ENCODE measurements at regions not wholly inside any gene's neighbourhood (a gene's known extent, or its start where the extent isn't known, plus 50 kb on each side); places are given as distances from the start of the nearest gene placed in this dataset.

DNA sequence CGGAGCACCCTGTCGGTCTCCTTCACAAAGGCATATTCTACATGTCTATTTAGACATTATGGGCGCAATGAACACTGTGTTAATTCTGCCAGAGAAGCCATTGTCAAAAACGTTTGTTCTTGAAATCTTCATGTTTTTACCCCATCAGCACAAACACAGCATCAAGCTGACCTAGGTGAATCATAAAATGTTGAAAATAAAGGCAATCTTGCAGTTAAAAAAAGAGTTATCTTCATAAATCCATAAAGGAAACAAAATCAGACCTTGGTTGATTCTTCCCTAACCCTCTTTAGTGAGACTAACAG, 154.9 kb downstream of the DIO2 start:
- Histone ChIP-seq H3K27me3 (no peaks in the 10 kb centered on the region), H3K36me3 (no peaks in the 10 kb centered on the region), H3K9me3 (no peaks in the 10 kb centered on the region), H3K4me3 (no peak overlapping the region), H3K27ac (no peak overlapping the region), H3K4me1 (no peaks in the 10 kb centered on the region)
- no peak for DNase-seq
- TF ChIP-seq POLR2A (IDR thresholded peaks at IDR 0.05) = no peak
- TF ChIP-seq CTCF (IDR thresholded peaks at IDR 0.05) = no peak

GRCh38 chr14:80055667-80056496, 155.4 kb downstream of the DIO2 start:
- TF ChIP-seq CTCF (IDR thresholded peaks at IDR 0.05) = peak in 4 of 6 experiments; percentile 30 to 62 (median 49)
- TF ChIP-seq POLR2A (IDR thresholded peaks at IDR 0.05) = no peak
- no peaks in the 10 kb centered on the region for H3K36me3 ChIP-seq
- H3K27me3 ChIP-seq = no peaks in the 10 kb centered on the region

DNA sequence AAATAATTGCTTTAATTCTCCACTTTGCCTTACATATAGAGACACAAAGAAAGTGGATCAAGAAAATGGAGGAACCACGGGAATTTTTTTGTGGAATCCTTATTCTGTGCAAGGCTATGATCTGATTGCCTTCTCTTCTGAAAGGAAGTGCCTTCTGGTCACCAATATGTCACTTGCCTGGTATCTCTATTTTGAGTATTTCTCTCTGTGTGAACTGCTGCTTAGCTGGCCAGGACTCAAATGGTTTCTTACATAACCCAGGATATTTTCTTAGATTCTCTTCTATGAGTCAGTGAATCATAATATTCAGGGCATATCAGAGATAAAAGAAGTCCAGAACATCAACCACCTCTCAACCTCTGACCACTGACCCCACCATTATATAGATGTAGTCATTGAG, 156.1 kb downstream of the DIO2 start:
- Histone ChIP-seq H3K27ac (no peak overlapping the region), H3K9me3 (no peaks in the 10 kb centered on the region), H3K4me3 (no peak overlapping the region), H3K27me3 (no peaks in the 10 kb centered on the region), H3K4me1 (no peaks in the 10 kb centered on the region), H3K36me3 (no peaks in the 10 kb centered on the region)
- no peak for DNase-seq
- no peak for TF ChIP-seq POLR2A (IDR thresholded peaks at IDR 0.05)
- no peak for TF ChIP-seq CTCF (IDR thresholded peaks at IDR 0.05)

More at GRCh38 chr14:80055667-80056496, 155.4 kb downstream of the DIO2 start:
- Histone ChIP-seq H3K4me3 (no peak overlapping the region), H3K4me1 (no peaks in the 10 kb centered on the region), H3K9me3 (no peaks in the 10 kb centered on the region), H3K27ac (no peak overlapping the region)
- DNase-seq = peak in 1 of 3 donors; percentile 44

DNA sequence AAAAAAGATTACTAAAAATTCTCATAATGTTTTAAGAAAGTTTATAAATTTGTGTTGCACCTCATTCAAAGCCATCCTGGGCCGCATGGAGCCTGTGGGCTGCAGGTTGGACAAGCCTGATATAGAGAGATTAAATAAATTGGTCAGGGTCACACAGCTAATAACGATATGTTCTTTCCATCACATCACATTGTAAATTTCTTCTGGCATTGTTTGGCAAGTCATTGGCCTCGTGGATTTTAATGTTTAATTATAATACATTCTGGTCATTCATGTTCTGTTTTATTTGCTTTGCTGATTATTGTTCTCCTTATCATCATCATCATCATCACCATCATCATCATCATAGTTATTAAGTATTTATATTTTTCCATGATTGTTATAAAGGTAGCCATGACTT, 157.3 kb downstream of the DIO2 start:
- no peak for DNase-seq
- Histone ChIP-seq H3K27me3 (no peaks in the 10 kb centered on the region), H3K9me3 (no peaks in the 10 kb centered on the region), H3K36me3 (no peaks in the 10 kb centered on the region), H3K27ac (no peak overlapping the region), H3K4me3 (no peak overlapping the region), H3K4me1 (no peaks in the 10 kb centered on the region)
- no peak for TF ChIP-seq CTCF (IDR thresholded peaks at IDR 0.05)
- no peak for TF ChIP-seq POLR2A (IDR thresholded peaks at IDR 0.05)

DNA sequence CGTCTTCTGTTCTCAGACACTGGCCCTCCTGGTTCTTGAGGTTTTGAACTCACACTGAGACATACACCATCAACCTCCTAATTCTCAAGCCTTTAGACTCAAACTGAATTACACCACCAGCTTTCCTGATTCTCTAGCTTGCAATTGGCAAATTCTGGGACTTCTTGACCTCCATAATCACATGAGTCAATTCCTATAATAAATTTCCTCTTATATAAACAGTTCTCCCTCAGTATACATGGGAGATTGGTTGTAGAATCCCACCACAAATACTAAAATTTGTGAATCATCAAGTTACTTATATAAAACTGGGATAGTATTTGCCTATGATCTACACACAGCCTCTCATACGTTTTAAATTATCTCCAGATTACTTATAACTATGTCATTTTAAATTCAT, 162.2 kb downstream of the DIO2 start:
- TF ChIP-seq POLR2A (IDR thresholded peaks at IDR 0.05) (no peak), CTCF (IDR thresholded peaks at IDR 0.05) (no peak)
- no peaks in the 10 kb centered on the region for H3K9me3 ChIP-seq
- H3K4me1 ChIP-seq = no peaks in the 10 kb centered on the region
- H3K27ac ChIP-seq = no peak overlapping the region
- no peaks in the 10 kb centered on the region for H3K36me3 ChIP-seq
- H3K4me3 ChIP-seq = no peak overlapping the region
- DNase-seq = no peak
- no peaks in the 10 kb centered on the region for H3K27me3 ChIP-seq

Measured in Peyer's patch (tissue), 4 donors.